OCI-LY1 (cell line): ENCODE measurements at regions not wholly inside any gene's neighbourhood (a gene's known extent, or its start where the extent isn't known, plus 50 kb on each side); places are given as distances from the start of the nearest gene placed in this dataset.

Source experiments
- H2AFZ ChIP-seq: fragments of 200-600 bp; sonication (generic), shearing (Covaris generic); 2 replicates; pipeline ENCODE4 v1.6.0; 2014; ENCODE audit warnings: antibody characterized with exemption, mild to moderate bottlenecking, low read length
- H3F3A ChIP-seq: fragments of 200-600 bp; sonication (generic), shearing (Covaris generic); 2 replicates; pipeline ENCODE4 v1.6.0; 2014; ENCODE audit warnings: mild to moderate bottlenecking, antibody characterized with exemption, low read length, moderate library complexity; ENCODE audit not compliant: insufficient read depth
- H3K27ac ChIP-seq: fragments of 200-600 bp; sonication (generic); 2 replicates; pipeline ENCODE4 v1.5.1; 2014; ENCODE audit warnings: low read length, mixed run types, mild to moderate bottlenecking, low read depth; ENCODE audit not compliant: poor library complexity, severe bottlenecking
- H3K27me3 ChIP-seq: fragments of 200-600 bp; sonication (generic); 2 replicates; pipeline ENCODE4 v1.6.0; 2014; ENCODE audit warnings: antibody characterized with exemption, mild to moderate bottlenecking, low read length, moderate library complexity; ENCODE audit not compliant: insufficient read depth
- H3K36me3 ChIP-seq: fragments of 200-600 bp; sonication (generic); 2 replicates; pipeline ENCODE4 v1.6.1; 2014; ENCODE audit warnings: mild to moderate bottlenecking, antibody characterized with exemption, low read length, moderate library complexity, mixed read lengths; ENCODE audit not compliant: insufficient read depth
- H3K4me1 ChIP-seq: fragments of 200-600 bp; sonication (generic); 2 replicates; pipeline ENCODE4 v1.5.1; 2014; ENCODE audit warnings: mild to moderate bottlenecking, low read length, moderate library complexity; ENCODE audit not compliant: insufficient read depth, severe bottlenecking
- H3K4me2 ChIP-seq: fragments of 200-600 bp; sonication (generic), shearing (Covaris generic); 2 replicates; pipeline ENCODE4 v1.6.1; 2014; ENCODE audit warnings: low read length
- H3K4me3 ChIP-seq: fragments of 200-600 bp; sonication (generic); 2 replicates; pipeline ENCODE4 v1.5.1; 2014; ENCODE audit warnings: low read length, low read depth, mild to moderate bottlenecking, mixed read lengths; ENCODE audit not compliant: poor library complexity, severe bottlenecking
- H3K79me2 ChIP-seq: fragments of 200-600 bp; shearing (Covaris generic); 2 replicates; pipeline ENCODE4 v1.6.1; 2016; ENCODE audit warnings: mixed run types, low read length, mixed read lengths; ENCODE audit not compliant: insufficient read depth
- H3K9ac ChIP-seq: fragments of 200-600 bp; sonication (generic), shearing (Covaris generic); 2 replicates; pipeline ENCODE4 v1.6.1; 2014; ENCODE audit warnings: mild to moderate bottlenecking, low read length, mixed read lengths
- H3K9me2 ChIP-seq: fragments of 200-600 bp; sonication (generic), shearing (Covaris generic); 2 replicates; pipeline ENCODE4 v1.6.1; 2014; ENCODE audit warnings: low read depth, mild to moderate bottlenecking, low read length, mixed read lengths
- H3K9me3 ChIP-seq: fragments of 200-600 bp; shearing (Covaris generic); 2 replicates; pipeline ENCODE4 v1.6.1; 2014; ENCODE audit warnings: low read length, mixed read lengths
- H4K20me1 ChIP-seq: fragments of 200-600 bp; sonication (generic), shearing (Covaris generic); 2 replicates; pipeline ENCODE4 v1.6.0; 2016; ENCODE audit warnings: mild to moderate bottlenecking, low read length; ENCODE audit not compliant: insufficient read depth
- CTCF ChIP-seq: fragments of 200-600 bp; sonication (generic), shearing (Covaris generic); IDR thresholded peaks from 2 replicates; pipeline ENCODE4 v1.5.1; 2017; ENCODE audit warnings: mild to moderate bottlenecking, antibody characterized with exemption, low read length, moderate library complexity, mixed read lengths
- EZH2 ChIP-seq: fragments of 200-600 bp; sonication (generic), shearing (Covaris generic); IDR thresholded peaks from 2 replicates; pipeline ENCODE4 v1.8.0; 2017; ENCODE audit warnings: borderline replicate concordance, mixed run types, mild to moderate bottlenecking, antibody characterized with exemption, low read length, moderate library complexity, mixed read lengths

DNA sequence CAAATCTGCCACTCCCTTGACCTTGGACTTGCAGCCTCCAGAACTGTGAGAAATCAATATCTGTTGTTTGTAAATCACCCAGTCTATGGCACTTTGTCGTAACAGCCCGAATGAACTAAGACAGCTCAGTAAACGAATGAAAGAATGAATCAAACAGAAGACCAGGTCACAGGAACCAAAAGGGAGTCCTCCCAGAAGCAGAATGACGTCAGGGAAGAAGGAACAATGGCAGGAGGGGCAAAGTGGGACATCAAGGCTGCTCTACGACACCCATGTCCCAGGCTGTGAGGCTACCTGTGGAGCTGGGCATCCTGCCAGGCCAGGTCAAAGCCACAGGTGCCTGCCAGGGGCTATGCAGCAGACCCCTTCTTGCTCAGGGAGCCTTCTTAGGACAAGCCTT, 267.2 kb upstream of the PFKP start:
- H3F3A ChIP-seq = no peaks in the 10 kb centered on the region
- no peak overlapping the region for H3K27ac ChIP-seq

DNA sequence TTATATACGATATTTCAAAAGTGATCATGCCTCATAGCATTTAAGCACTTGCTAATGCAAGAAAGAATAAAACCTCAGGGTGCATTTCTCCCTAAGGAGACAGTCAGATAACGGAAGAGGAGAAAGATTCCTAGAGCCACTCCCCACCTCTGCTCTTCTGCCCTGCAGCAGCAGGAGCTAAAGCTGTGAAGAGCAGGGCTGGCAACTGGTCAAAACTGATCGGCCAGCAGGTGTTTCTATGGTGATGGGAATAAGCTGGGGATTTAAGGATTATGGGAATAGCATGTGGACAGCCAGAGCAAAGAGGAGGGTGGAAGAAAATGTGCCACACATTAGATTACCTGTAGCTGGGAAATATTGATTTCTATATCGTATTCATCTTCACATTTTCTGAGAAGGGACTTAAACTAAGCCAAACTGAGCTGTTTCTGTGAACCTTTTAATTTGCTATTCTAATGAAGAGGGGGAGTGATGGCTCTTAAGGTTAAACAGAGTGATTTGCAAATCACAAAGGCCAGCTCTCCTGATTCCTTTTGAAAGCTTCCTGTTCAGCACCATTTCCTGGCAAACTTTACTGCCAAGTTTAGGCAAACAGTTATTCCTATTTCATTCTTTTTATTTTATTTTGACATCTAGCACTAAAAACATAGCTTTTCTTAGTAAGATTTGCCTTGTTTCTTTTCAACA, 268.9 kb upstream of the PFKP start:
- Histone ChIP-seq H2AFZ (no peak overlapping the region), H3K27me3 (no peaks in the 10 kb centered on the region), H3K9me3 (no peaks in the 10 kb centered on the region), H3K36me3 (no peaks in the 10 kb centered on the region), H3K27ac (no peak overlapping the region), H3K79me2 (no peaks in the 10 kb centered on the region), H3K4me1 (no peaks in the 10 kb centered on the region), H3K9me2 (no peaks in the 10 kb centered on the region), H3K9ac (no peak overlapping the region), H4K20me1 (no peaks in the 10 kb centered on the region), H3F3A (no peaks in the 10 kb centered on the region), H3K4me3 (no peak overlapping the region), H3K4me2 (no peak overlapping the region)
- no peak for TF ChIP-seq CTCF
- no peak for TF ChIP-seq EZH2

More for the DNA sequence above, 267.2 kb upstream of the PFKP start:
- Histone ChIP-seq H2AFZ (no peak overlapping the region), H3K9me2 (no peaks in the 10 kb centered on the region), H3K4me3 (no peak overlapping the region), H3K36me3 (no peaks in the 10 kb centered on the region), H4K20me1 (no peaks in the 10 kb centered on the region), H3K27me3 (no peaks in the 10 kb centered on the region), H3K4me2 (no peak overlapping the region), H3K4me1 (no peaks in the 10 kb centered on the region), H3K9me3 (no peaks in the 10 kb centered on the region), H3K9ac (no peak overlapping the region), H3K79me2 (no peaks in the 10 kb centered on the region)
- TF ChIP-seq CTCF = no peak
- TF ChIP-seq EZH2 = no peak

DNA sequence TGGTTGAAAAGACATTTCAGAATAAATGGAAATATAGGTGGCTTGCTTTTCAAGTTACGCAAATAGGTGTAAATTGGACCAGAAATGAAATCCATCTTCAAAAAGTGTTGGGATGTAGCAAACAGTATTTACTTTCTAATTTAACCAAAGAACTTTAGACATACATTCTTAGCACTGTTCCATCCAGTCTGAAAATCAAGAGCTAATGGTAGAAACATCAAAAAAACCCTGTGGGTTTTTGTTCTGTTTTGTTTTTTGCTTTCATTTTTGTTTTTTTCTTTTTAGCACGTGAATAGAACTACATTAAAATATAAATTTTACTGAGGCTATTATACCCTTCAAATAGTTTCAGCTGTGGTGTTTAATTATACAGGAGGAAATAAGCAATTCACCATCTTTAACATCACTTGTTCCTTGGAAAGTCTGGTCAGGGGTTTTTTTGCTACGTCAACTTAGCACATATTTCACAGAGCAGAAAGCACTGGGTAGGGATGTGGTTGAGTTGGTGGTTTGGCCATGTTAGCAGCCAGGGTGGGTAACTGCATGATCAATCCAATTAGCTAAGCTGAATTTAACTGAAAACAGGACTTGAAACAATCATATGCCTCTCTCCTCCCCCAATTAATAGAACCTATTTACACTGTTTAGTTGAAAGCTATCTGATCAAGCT, 275.4 kb upstream of the PFKP start:
- H3K4me2 ChIP-seq = no peak overlapping the region
- H3K27ac ChIP-seq = no peak overlapping the region

More for the DNA sequence above, 275.4 kb upstream of the PFKP start:
- no peaks in the 10 kb centered on the region for H3K9me3 ChIP-seq
- H3K4me1 ChIP-seq = no peaks in the 10 kb centered on the region
- no peaks in the 10 kb centered on the region for H3K9me2 ChIP-seq
- no peaks in the 10 kb centered on the region for H3K27me3 ChIP-seq
- H3K9ac ChIP-seq = no peak overlapping the region
- H4K20me1 ChIP-seq = no peaks in the 10 kb centered on the region
- no peak for TF ChIP-seq CTCF
- TF ChIP-seq EZH2 = no peak
- H3K36me3 ChIP-seq = no peaks in the 10 kb centered on the region
- no peak overlapping the region for H2AFZ ChIP-seq
- H3K79me2 ChIP-seq = no peaks in the 10 kb centered on the region
- H3K4me3 ChIP-seq = no peak overlapping the region
- H3F3A ChIP-seq = no peaks in the 10 kb centered on the region
